ENCODE measurements at regions not wholly inside any gene's neighbourhood (a gene's known extent, or its start where the extent isn't known, plus 50 kb on each side); places are given as distances from the start of the nearest gene placed in this dataset.

DNA sequence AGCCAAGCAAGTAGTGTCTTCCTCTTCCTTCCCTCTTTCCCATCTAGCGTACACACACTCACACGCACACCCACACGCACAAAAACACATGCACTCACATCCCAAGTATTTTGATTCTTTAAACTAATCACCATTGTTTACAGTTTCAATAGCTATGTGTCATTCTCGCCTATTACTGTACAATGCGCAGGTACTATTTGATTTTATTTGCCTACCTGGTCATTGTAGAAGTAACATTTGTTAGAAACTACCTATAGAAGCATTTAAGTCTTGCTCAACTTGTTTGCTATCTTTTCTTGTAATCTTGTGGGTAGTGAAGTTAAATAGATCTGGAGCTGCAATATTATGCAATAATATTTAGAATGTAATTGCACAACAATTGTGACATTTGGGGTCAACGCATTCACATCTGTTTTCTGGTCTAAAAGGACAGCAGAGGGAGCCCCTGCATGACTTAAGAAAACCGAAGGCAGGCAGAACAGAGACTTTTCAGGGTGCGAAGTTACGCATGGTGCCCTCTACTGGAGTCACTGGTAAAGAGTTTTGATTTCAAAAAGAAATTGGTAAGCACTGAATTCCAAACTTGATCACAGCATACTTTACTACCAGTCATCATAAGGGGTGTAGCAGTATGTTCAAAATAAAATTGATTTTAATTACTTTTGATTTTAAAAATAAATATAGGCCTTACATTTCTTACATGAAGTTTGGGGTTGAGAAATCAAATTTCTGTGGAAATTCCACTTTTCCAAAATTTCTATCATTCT lies 503.3 kb upstream of the FAM241A start:
- H3K9ac ChIP-seq (ENCODE audit: low read depth in 1 of 2, low read length in 2 of 2): no peak overlapping the region
- no peak overlapping the region for H3K27ac ChIP-seq (ENCODE audit: low read depth in 1 of 2, low read length in 2 of 2)
- no peaks in the 10 kb centered on the region for H3K27me3 ChIP-seq (ENCODE audit: control insufficient read depth in 4 of 4, insufficient read depth in 4 of 4, low read length in 3 of 4)
- WGBS: 29% methylated on average over 9 of the region's 9 CpGs
- no peaks in the 10 kb centered on the region for H3K9me3 ChIP-seq (ENCODE audit: control insufficient read depth in 4 of 4, low read length in 3 of 4)
- no peaks in the 10 kb centered on the region for H3K36me3 ChIP-seq (ENCODE audit: control insufficient read depth in 4 of 4, insufficient read depth in 3 of 4, low read depth in 1 of 4, low read length in 3 of 4)
- no peak overlapping the region for H3K4me3 ChIP-seq (ENCODE audit: low read depth in 1 of 3, low read length in 3 of 3)
- peaks cover 0 to 6% (median 2%) of the 10 kb centered on the region in 4 donors for H3K4me1 ChIP-seq (ENCODE audit: control insufficient read depth in 4 of 4, insufficient read depth in 4 of 4, low read length in 3 of 4)
- TF ChIP-seq FOXA2 (IDR thresholded peaks at IDR 0.05) (peak; percentile 44), JUND (IDR thresholded peaks at IDR 0.05) (peak; percentile 72 to 87), HNF4G (IDR thresholded peaks at IDR 0.05) (peak; percentile 46), FOXA1 (IDR thresholded peaks at IDR 0.05) (peak; percentile 35), SP1 (IDR thresholded peaks at IDR 0.05) (no peak), RXRA (IDR thresholded peaks at IDR 0.05) (peak; percentile 75 to 89), RAD21 (IDR thresholded peaks at IDR 0.05) (peak; percentile 94 to 95), HNF4A (conservative IDR thresholded peaks at IDR 0.05) (peak; percentile 60 to 84), NR2F2 (IDR thresholded peaks at IDR 0.05) (peak; percentile 70)
- TF ChIP-seq, protein P1, sequence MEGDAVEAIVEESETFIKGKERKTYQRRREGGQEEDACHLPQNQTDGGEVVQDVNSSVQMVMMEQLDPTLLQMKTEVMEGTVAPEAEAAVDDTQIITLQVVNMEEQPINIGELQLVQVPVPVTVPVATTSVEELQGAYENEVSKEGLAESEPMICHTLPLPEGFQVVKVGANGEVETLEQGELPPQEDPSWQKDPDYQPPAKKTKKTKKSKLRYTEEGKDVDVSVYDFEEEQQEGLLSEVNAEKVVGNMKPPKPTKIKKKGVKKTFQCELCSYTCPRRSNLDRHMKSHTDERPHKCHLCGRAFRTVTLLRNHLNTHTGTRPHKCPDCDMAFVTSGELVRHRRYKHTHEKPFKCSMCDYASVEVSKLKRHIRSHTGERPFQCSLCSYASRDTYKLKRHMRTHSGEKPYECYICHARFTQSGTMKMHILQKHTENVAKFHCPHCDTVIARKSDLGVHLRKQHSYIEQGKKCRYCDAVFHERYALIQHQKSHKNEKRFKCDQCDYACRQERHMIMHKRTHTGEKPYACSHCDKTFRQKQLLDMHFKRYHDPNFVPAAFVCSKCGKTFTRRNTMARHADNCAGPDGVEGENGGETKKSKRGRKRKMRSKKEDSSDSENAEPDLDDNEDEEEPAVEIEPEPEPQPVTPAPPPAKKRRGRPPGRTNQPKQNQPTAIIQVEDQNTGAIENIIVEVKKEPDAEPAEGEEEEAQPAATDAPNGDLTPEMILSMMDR (IDR thresholded peaks at IDR 0.05; ENCODE audit: low read depth, low read length, missing input control): peak; percentile 71
- TF ChIP-seq, protein P2, sequence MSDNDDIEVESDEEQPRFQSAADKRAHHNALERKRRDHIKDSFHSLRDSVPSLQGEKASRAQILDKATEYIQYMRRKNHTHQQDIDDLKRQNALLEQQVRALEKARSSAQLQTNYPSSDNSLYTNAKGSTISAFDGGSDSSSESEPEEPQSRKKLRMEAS (IDR thresholded peaks at IDR 0.05): no peak
- TF ChIP-seq, protein P3, sequence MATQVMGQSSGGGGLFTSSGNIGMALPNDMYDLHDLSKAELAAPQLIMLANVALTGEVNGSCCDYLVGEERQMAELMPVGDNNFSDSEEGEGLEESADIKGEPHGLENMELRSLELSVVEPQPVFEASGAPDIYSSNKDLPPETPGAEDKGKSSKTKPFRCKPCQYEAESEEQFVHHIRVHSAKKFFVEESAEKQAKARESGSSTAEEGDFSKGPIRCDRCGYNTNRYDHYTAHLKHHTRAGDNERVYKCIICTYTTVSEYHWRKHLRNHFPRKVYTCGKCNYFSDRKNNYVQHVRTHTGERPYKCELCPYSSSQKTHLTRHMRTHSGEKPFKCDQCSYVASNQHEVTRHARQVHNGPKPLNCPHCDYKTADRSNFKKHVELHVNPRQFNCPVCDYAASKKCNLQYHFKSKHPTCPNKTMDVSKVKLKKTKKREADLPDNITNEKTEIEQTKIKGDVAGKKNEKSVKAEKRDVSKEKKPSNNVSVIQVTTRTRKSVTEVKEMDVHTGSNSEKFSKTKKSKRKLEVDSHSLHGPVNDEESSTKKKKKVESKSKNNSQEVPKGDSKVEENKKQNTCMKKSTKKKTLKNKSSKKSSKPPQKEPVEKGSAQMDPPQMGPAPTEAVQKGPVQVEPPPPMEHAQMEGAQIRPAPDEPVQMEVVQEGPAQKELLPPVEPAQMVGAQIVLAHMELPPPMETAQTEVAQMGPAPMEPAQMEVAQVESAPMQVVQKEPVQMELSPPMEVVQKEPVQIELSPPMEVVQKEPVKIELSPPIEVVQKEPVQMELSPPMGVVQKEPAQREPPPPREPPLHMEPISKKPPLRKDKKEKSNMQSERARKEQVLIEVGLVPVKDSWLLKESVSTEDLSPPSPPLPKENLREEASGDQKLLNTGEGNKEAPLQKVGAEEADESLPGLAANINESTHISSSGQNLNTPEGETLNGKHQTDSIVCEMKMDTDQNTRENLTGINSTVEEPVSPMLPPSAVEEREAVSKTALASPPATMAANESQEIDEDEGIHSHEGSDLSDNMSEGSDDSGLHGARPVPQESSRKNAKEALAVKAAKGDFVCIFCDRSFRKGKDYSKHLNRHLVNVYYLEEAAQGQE (IDR thresholded peaks at IDR 0.05): peak; percentile 17
- TF ChIP-seq, protein P4, sequence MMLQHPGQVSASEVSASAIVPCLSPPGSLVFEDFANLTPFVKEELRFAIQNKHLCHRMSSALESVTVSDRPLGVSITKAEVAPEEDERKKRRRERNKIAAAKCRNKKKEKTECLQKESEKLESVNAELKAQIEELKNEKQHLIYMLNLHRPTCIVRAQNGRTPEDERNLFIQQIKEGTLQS (IDR thresholded peaks at IDR 0.05): peak; percentile 56
- TF ChIP-seq, protein P5, sequence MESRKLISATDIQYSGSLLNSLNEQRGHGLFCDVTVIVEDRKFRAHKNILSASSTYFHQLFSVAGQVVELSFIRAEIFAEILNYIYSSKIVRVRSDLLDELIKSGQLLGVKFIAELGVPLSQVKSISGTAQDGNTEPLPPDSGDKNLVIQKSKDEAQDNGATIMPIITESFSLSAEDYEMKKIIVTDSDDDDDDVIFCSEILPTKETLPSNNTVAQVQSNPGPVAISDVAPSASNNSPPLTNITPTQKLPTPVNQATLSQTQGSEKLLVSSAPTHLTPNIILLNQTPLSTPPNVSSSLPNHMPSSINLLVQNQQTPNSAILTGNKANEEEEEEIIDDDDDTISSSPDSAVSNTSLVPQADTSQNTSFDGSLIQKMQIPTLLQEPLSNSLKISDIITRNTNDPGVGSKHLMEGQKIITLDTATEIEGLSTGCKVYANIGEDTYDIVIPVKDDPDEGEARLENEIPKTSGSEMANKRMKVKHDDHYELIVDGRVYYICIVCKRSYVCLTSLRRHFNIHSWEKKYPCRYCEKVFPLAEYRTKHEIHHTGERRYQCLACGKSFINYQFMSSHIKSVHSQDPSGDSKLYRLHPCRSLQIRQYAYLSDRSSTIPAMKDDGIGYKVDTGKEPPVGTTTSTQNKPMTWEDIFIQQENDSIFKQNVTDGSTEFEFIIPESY (IDR thresholded peaks at IDR 0.05): no peak
- DNase-seq (ENCODE audit: low spot score): peak; percentile 36

DNA sequence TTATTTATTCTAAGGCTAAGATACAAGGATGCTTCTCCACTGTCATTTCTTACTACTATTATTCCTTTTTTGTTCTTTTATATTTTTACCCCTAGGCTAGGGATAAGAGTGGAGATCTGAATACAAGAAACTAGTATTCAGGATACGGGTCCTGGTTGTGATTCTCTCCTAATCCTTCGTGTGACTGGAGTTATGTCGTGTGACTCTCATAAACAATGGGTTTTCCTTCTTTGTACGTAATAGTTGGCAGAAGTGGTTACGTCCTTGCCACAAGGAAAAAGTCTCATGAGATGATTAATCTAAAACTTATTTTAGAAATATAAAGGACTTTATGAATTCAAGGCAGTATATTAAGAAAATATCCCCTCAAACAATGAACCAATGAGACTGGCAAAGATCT lies 497.2 kb upstream of the FAM241A start:
- Histone ChIP-seq H3K4me1 (ENCODE audit: control insufficient read depth in 4 of 4, insufficient read depth in 4 of 4, low read length in 3 of 4) (no peaks in the 10 kb centered on the region), H3K9me3 (ENCODE audit: control insufficient read depth in 4 of 4, low read length in 3 of 4) (no peaks in the 10 kb centered on the region), H3K27ac (ENCODE audit: low read depth in 1 of 2, low read length in 2 of 2) (no peak overlapping the region), H3K9ac (ENCODE audit: low read depth in 1 of 2, low read length in 2 of 2) (no peak overlapping the region), H3K36me3 (ENCODE audit: control insufficient read depth in 4 of 4, insufficient read depth in 3 of 4, low read depth in 1 of 4, low read length in 3 of 4) (no peaks in the 10 kb centered on the region), H3K27me3 (ENCODE audit: control insufficient read depth in 4 of 4, insufficient read depth in 4 of 4, low read length in 3 of 4) (no peaks in the 10 kb centered on the region), H3K4me3 (ENCODE audit: low read depth in 1 of 3, low read length in 3 of 3) (no peak overlapping the region)
- no peak for DNase-seq (ENCODE audit: low spot score)
- no peak for TF ChIP-seq RXRA (IDR thresholded peaks at IDR 0.05)
- TF ChIP-seq, protein P5 (IDR thresholded peaks at IDR 0.05): no peak
- WGBS: 93% methylated on average over 5 of the region's 5 CpGs

Measured in liver (tissue), 8 donors.